ENCODE measurements at regions not wholly inside any gene's neighbourhood (a gene's known extent, or its start where the extent isn't known, plus 50 kb on each side); places are given as distances from the start of the nearest gene placed in this dataset.

DNA sequence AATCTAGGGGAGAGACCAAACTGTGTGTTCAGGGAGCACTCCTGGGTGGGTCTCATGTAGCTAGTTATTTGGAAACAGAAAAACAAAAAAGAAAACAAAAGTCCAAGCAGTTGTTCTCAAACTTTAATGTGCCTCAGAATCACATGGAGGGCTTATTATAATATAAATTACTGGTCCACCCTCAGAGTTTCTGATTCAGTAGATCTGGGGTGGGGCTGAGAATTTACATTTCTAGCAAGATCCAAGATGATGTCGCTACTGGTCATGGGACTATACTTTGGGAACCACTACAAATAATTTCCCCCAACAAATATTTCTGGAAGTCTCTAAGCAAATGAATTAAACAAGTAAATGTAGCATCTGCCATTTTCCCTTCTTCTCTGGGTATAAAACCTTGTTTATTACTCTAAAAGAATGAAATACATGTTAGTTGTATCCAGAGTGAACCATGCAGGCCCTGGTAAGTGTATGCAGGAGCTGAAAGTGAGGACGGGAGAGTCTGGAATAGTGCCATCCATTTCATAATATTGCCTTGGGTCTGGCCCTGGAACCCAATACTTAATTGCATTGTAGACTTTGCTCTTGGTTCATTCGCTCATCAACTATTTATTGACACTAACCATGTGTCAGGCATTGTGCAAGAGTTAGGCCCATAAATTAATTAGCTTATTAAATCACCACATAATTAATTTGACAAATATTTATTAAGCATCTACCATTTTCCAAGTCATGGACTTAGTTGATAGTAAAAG lies 490.8 kb downstream of the EPM2A start:
- DNase-seq (ENCODE audit: low read depth): no peak
- TF ChIP-seq, protein P1, sequence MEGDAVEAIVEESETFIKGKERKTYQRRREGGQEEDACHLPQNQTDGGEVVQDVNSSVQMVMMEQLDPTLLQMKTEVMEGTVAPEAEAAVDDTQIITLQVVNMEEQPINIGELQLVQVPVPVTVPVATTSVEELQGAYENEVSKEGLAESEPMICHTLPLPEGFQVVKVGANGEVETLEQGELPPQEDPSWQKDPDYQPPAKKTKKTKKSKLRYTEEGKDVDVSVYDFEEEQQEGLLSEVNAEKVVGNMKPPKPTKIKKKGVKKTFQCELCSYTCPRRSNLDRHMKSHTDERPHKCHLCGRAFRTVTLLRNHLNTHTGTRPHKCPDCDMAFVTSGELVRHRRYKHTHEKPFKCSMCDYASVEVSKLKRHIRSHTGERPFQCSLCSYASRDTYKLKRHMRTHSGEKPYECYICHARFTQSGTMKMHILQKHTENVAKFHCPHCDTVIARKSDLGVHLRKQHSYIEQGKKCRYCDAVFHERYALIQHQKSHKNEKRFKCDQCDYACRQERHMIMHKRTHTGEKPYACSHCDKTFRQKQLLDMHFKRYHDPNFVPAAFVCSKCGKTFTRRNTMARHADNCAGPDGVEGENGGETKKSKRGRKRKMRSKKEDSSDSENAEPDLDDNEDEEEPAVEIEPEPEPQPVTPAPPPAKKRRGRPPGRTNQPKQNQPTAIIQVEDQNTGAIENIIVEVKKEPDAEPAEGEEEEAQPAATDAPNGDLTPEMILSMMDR (IDR thresholded peaks at IDR 0.05; ENCODE audit: insufficient read depth, low read length): no peak
- no peak overlapping the region for H3K4me3 ChIP-seq (ENCODE audit: low read depth, low read length)

DNA sequence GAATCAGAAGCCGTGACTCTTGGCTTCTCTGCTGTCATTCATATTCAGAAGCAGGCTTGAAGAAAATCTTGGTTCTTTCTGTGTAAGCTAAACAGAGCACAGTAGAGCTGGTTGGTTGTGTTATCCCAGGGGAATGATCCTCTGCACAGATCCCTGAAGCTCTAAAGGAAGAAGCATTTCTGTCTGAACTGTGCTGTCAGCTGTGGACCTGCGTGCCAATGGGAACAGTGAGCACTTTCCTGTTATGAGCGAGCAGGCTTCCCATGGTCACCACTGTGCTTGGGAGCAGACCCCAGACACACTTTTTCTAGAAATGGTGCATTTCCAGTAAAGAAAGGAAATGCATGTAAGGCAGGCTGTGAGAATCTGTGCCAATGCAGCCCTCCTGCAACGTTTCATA lies 490.2 kb downstream of the EPM2A start:
- no peak overlapping the region for H3K4me3 ChIP-seq (ENCODE audit: low read depth, low read length)
- no peak for DNase-seq (ENCODE audit: low read depth)
- TF ChIP-seq, protein P1 (IDR thresholded peaks at IDR 0.05; ENCODE audit: insufficient read depth, low read length): no peak

DNA sequence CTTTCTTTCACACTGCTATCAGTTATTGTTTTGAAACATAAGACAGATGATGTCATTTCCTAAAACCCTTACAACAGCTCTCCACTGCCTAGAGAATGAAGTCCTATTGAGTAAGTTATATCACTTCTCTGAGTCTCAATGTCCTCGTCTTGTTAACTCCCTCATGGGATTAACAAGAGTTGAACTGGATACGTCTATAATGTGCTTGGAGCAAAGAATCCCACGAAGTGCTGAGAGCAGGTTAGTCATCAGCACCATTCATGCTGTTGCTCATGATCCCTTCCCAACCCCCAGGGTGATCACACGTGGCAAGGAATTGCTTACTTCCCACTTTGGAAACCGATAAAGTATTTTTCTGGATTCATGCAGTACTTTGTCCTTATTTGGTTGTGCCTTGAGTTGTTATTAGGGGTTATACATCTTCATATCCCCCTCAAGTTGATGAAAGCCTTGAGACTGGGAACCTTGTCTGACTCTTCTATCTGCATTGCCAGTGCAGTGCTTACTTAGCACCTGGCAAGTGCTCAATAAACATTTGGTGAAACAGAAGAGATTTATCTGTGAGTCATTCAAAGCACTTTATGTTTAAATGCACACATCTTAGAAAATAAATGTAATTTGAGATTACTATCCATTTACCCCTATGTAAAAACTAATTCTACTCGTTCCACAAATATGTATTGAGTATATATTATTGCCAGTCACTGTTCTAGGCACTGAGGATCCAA lies 487.5 kb downstream of the EPM2A start:
- H3K4me3 ChIP-seq (ENCODE audit: low read depth, low read length): no peak overlapping the region
- DNase-seq (ENCODE audit: low read depth): peak; percentile 75
- TF ChIP-seq, protein P1 (IDR thresholded peaks at IDR 0.05; ENCODE audit: insufficient read depth, low read length): no peak

DNA sequence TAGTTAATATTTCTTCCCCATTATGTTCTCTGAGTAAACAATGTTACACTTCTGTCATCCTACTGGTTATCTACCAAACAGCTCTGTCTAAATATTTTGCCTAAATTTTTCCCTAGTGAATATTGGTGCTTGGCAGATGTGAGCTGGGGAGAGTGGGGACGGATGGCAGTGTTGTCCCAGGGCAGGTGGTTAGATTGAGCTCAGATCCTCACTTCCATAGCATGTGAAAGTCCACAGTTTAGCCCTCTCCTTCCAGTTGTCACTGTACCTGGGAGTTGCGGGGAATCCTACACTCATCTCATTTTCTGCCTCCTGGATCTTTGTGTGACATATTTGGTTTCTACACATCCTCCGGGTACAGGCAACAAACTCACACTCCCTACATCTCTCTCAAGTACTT lies 484.9 kb downstream of the EPM2A start:
- TF ChIP-seq, protein P1 (IDR thresholded peaks at IDR 0.05; ENCODE audit: insufficient read depth, low read length): no peak
- no peak for DNase-seq (ENCODE audit: low read depth)
- no peak overlapping the region for H3K4me3 ChIP-seq (ENCODE audit: low read depth, low read length)

DNA sequence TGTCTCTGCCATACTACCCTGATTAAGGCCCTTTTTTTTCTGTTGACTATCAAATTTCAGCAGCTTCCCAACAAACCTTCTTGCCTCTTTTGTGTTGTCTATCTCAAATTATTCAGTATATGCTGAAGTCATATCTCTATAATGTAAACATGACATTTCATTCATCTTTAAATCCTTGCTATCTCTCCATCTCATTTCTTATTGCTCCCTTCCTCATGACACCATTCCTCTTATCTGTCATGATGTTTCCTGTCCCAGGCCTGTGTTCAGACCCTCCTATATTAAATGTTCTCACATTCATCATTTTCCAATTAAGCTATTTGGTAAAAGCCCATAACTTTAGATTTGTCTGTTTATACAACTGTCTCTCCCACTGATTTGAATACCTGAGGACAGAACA lies 482.6 kb downstream of the EPM2A start:
- TF ChIP-seq, protein P1 (IDR thresholded peaks at IDR 0.05; ENCODE audit: insufficient read depth, low read length): no peak

DNA sequence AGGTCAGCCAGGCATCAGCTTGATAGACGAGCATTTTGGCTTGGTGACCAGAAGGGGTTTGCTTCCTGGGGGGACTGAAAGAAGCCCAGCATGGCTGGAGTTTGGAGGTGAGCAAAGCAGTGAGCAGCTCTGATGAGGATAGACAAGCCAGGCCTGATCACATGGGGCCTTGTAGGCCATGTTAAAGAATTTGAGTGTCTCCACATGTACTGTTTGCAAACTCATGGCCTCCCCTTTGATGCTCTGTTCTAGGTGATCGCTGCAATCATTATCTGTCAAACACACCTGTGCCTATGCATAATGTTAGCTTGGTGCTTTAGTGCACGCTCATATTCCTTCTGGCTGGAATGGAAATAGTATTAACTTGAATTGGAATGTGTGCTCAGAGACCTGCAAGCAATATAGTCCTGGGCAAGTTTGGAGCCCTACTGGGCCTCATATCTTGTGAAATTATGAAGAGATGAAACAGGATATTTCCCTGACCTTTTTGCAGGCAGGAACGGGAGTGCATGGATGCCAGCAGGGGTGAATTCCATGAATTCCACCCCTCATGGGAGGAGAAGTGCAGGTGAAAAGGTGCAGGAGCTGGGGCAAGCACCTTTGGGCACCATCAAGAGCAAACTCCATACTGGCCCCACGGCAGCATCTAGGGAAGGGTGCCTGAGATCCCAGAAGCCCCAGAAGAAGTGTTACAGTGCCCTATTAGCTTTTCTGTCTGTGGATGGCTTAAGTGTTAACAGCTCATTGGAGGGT lies 480.5 kb downstream of the EPM2A start:
- no peak overlapping the region for H3K4me3 ChIP-seq (ENCODE audit: low read depth, low read length)
- DNase-seq (ENCODE audit: low read depth): no peak
- TF ChIP-seq, protein P1 (IDR thresholded peaks at IDR 0.05; ENCODE audit: insufficient read depth, low read length): no peak

More for the DNA sequence above, 482.6 kb downstream of the EPM2A start:
- DNase-seq (ENCODE audit: low read depth): no peak
- no peak overlapping the region for H3K4me3 ChIP-seq (ENCODE audit: low read depth, low read length)

Data from fibroblast of the aortic adventitia (primary cell).